Peyer's patch (tissue), 4 donors: ENCODE measurements at regions not wholly inside any gene's neighbourhood (a gene's known extent, or its start where the extent isn't known, plus 50 kb on each side); places are given as distances from the start of the nearest gene placed in this dataset.
"Not testable (repeated sequence)": the region's sequence is repeated elsewhere in the genome, so short reads cannot be mapped to it uniquely, and the experiment has no call there.

Experiments
- DNase-seq, 3 donors: peaks; one replicate each; pipeline ENCODE4 v3.0.0-alpha.2; 2017 to 2019
- H3K27ac ChIP-seq, 4 donors: fragments of 200-600 bp; sonication (generic); one replicate each; pipeline ENCODE4 v1.5.1; 2016 to 2019
- H3K27me3 ChIP-seq, 2 donors: fragments of 200-600 bp; sonication (generic); one replicate each; pipeline ENCODE4 v1.5.1; 2019
- H3K36me3 ChIP-seq, 3 donors: fragments of 200-600 bp; sonication (generic); one replicate each; pipeline ENCODE4 v1.5.1; 2016 to 2019
- H3K4me1 ChIP-seq, 4 donors: fragments of 200-600 bp; sonication (generic); one replicate each; pipeline ENCODE4 v1.5.1; 2016 to 2019
- H3K4me3 ChIP-seq, 4 donors: fragments of 200-600 bp; sonication (generic); 1 replicate in 3 of 4; 2 replicates in 1 of 4; pipeline ENCODE4 v1.5.1; 2016 to 2019; ENCODE audit warnings: mild to moderate bottlenecking in 1 of 4
- H3K9me3 ChIP-seq, 4 donors: fragments of 200-600 bp; sonication (generic); one replicate each; pipeline ENCODE4 v1.5.1; 2016 to 2019; ENCODE audit warnings: mild to moderate bottlenecking in 1 of 4
- CTCF ChIP-seq, 6 experiments: fragments of 450-650 bp in 4 of 6; fragments of 200-600 bp in 2 of 6; sonication (generic) in 1 of 6; IDR thresholded peaks; one replicate each; pipeline ENCODE4 v1.5.1; 2017 to 2019; ENCODE audit warnings: antibody characterized with exemption in 6 of 6, mild to moderate bottlenecking in 3 of 6, moderate library complexity in 1 of 6
- POLR2A ChIP-seq, 2 donors: fragments of 450-650 bp; IDR thresholded peaks; one replicate each; pipeline ENCODE4 v1.5.1; 2017; ENCODE audit warnings: antibody characterized with exemption in 2 of 2, mild to moderate bottlenecking in 2 of 2, moderate library complexity in 2 of 2

GRCh38 chr13:80496721-80497397 is 155.9 kb upstream of the SPRY2 start:
- H3K4me3 ChIP-seq, result no peak overlapping the region
- no peak for DNase-seq
- no peak overlapping the region for H3K27ac ChIP-seq
- no peaks in the 10 kb centered on the region for H3K27me3 ChIP-seq
- no peaks in the 10 kb centered on the region for H3K4me1 ChIP-seq
- H3K36me3 ChIP-seq, result no peaks in the 10 kb centered on the region
- no peaks in the 10 kb centered on the region for H3K9me3 ChIP-seq
- no peak for TF ChIP-seq CTCF (IDR thresholded peaks at IDR 0.05)
- TF ChIP-seq POLR2A (IDR thresholded peaks at IDR 0.05), result no peak

GRCh38 chr13:80490491-80490943 is 149.6 kb upstream of the SPRY2 start:
- H3K4me3 ChIP-seq, H3K9me3 ChIP-seq, DNase-seq, H3K27ac ChIP-seq, H3K36me3 ChIP-seq, H3K4me1 ChIP-seq, H3K27me3 ChIP-seq: not testable (repeated sequence)

- peak overlapping the region in 2 of 4 donors; percentile 9 to 21 for H3K27ac ChIP-seq
- H3K9me3 ChIP-seq, result no peaks in the 10 kb centered on the region
- H3K4me1 ChIP-seq, result no peaks in the 10 kb centered on the region
- no peak for DNase-seq
- H3K4me3 ChIP-seq, result no peak overlapping the region
- no peaks in the 10 kb centered on the region for H3K36me3 ChIP-seq
- H3K27me3 ChIP-seq, result no peaks in the 10 kb centered on the region
- TF ChIP-seq POLR2A (IDR thresholded peaks at IDR 0.05), result no peak
- TF ChIP-seq CTCF (IDR thresholded peaks at IDR 0.05), result no peak
Observed at GRCh38 chr13:80486402-80486801, 145.5 kb upstream of the SPRY2 start.

GRCh38 chr13:80483157-80483556 is 142.2 kb upstream of the SPRY2 start:
- no peaks in the 10 kb centered on the region for H3K9me3 ChIP-seq
- no peaks in the 10 kb centered on the region for H3K4me1 ChIP-seq
- no peak for DNase-seq
- no peaks in the 10 kb centered on the region for H3K36me3 ChIP-seq
- no peak for TF ChIP-seq POLR2A (IDR thresholded peaks at IDR 0.05)
- no peak overlapping the region for H3K4me3 ChIP-seq
- no peaks in the 10 kb centered on the region for H3K27me3 ChIP-seq
- no peak overlapping the region for H3K27ac ChIP-seq

GRCh38 chr13:80481588-80481987 is 140.7 kb upstream of the SPRY2 start:
- Histone ChIP-seq H3K4me1 (no peaks in the 10 kb centered on the region), H3K36me3 (no peaks in the 10 kb centered on the region)

GRCh38 chr13:80477661-80478443 is 136.9 kb upstream of the SPRY2 start:
- Histone ChIP-seq H3K27ac (no peak overlapping the region), H3K27me3 (no peaks in the 10 kb centered on the region), H3K36me3 (no peaks in the 10 kb centered on the region), H3K4me1 (no peaks in the 10 kb centered on the region), H3K9me3 (no peaks in the 10 kb centered on the region), H3K4me3 (no peak overlapping the region)
- TF ChIP-seq CTCF (IDR thresholded peaks at IDR 0.05) (no peak), POLR2A (IDR thresholded peaks at IDR 0.05) (no peak)
- no peak for DNase-seq

More at GRCh38 chr13:80481588-80481987, 140.7 kb upstream of the SPRY2 start:
- no peak for DNase-seq
- H3K9me3 ChIP-seq, result no peaks in the 10 kb centered on the region
- no peak overlapping the region for H3K4me3 ChIP-seq
- TF ChIP-seq POLR2A (IDR thresholded peaks at IDR 0.05), result no peak
- H3K27ac ChIP-seq, result no peak overlapping the region
- H3K27me3 ChIP-seq, result no peaks in the 10 kb centered on the region

GRCh38 chr13:80476953-80477352 is 136.0 kb upstream of the SPRY2 start:
- TF ChIP-seq CTCF (IDR thresholded peaks at IDR 0.05) (no peak), POLR2A (IDR thresholded peaks at IDR 0.05) (no peak)
- no peak for DNase-seq

More at GRCh38 chr13:80476953-80477352, 136.0 kb upstream of the SPRY2 start:
- H3K27ac ChIP-seq, result no peak overlapping the region
- H3K4me3 ChIP-seq, result no peak overlapping the region
- no peaks in the 10 kb centered on the region for H3K4me1 ChIP-seq
- no peaks in the 10 kb centered on the region for H3K27me3 ChIP-seq
- no peaks in the 10 kb centered on the region for H3K9me3 ChIP-seq
- H3K36me3 ChIP-seq, result no peaks in the 10 kb centered on the region
